Breast epithelium (tissue), 3 donors: ENCODE measurements at regions not wholly inside any gene's neighbourhood (a gene's known extent, or its start where the extent isn't known, plus 50 kb on each side); places are given as distances from the start of the nearest gene placed in this dataset.

Source experiments
- POLR2A ChIP-seq: fragments of 450-650 bp; IDR thresholded peaks from one replicate; pipeline ENCODE4 v1.6.1; 2016; ENCODE audit warnings: antibody characterized with exemption, mild to moderate bottlenecking, moderate library complexity
- POLR2AphosphoS5 ChIP-seq, 3 donors: sonication (generic); formaldehyde crosslinking; IDR thresholded peaks; one replicate each; pipeline ENCODE4 v1.6.1; 2017; ENCODE audit warnings: antibody characterized with exemption in 3 of 3
- TF ChIP-seq, protein P1 (sequence below), 3 donors: fragments of 450-650 bp; IDR thresholded peaks; one replicate each; pipeline ENCODE4 v1.5.1; 2016 to 2017; ENCODE audit warnings: antibody characterized with exemption in 3 of 3, mild to moderate bottlenecking in 3 of 3, moderate library complexity in 3 of 3

DNA sequence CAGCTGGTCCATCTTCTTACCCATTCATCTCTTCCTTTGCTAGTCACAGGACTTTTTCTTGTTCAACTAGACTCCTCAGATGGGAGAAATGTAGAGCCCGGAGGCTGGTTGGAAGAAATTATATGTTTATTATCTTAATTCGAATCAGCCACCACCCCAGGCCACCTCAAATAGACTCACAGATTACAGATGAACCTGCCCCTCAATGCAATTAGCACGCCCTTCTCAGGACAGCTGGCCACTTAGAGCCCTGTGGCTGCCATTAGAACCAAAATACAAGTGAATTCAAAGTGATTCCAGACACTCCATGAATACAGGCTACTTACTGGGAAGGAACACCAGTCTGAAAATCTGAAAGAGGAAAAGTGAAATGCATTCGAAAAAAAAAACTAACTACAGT is 176.4 kb downstream of the MAFB start:
- TF ChIP-seq, protein P1, sequence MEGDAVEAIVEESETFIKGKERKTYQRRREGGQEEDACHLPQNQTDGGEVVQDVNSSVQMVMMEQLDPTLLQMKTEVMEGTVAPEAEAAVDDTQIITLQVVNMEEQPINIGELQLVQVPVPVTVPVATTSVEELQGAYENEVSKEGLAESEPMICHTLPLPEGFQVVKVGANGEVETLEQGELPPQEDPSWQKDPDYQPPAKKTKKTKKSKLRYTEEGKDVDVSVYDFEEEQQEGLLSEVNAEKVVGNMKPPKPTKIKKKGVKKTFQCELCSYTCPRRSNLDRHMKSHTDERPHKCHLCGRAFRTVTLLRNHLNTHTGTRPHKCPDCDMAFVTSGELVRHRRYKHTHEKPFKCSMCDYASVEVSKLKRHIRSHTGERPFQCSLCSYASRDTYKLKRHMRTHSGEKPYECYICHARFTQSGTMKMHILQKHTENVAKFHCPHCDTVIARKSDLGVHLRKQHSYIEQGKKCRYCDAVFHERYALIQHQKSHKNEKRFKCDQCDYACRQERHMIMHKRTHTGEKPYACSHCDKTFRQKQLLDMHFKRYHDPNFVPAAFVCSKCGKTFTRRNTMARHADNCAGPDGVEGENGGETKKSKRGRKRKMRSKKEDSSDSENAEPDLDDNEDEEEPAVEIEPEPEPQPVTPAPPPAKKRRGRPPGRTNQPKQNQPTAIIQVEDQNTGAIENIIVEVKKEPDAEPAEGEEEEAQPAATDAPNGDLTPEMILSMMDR (IDR thresholded peaks at IDR 0.05) = no peak
- TF ChIP-seq POLR2AphosphoS5 (IDR thresholded peaks at IDR 0.05) (no peak), POLR2A (no peak)
